BE2C (cell line): ENCODE measurements at regions not wholly inside any gene's neighbourhood (a gene's known extent, or its start where the extent isn't known, plus 50 kb on each side); places are given as distances from the start of the nearest gene placed in this dataset.

Source experiments
- DNase-seq: peaks from one replicate; pipeline ENCODE4 v3.0.0-alpha.2; 2020
- H3K27me3 ChIP-seq: fragments of 250-450 bp; sonication (Bioruptor Pico); 2 replicates; pipeline ENCODE4 v1.5.1; 2020; ENCODE audit warnings: mild to moderate bottlenecking
- H3K36me3 ChIP-seq: fragments of 250-450 bp; sonication (Bioruptor Pico); 2 replicates; pipeline ENCODE4 v1.5.1; 2020; ENCODE audit warnings: mild to moderate bottlenecking
- H3K4me1 ChIP-seq: fragments of 250-450 bp; sonication (Bioruptor Pico); 2 replicates; pipeline ENCODE4 v1.5.1; 2020
- H3K4me3 ChIP-seq: 2 replicates; pipeline ENCODE4 v1.5.1; 2011; ENCODE audit warnings: low read depth, low read length
- H3K9me3 ChIP-seq: fragments of 250-450 bp; sonication (Bioruptor Pico); 2 replicates; pipeline ENCODE4 v1.5.1; 2020
- TF ChIP-seq, protein P1 (sequence below): IDR thresholded peaks from 2 replicates; pipeline ENCODE4 v1.5.1; 2012; ENCODE audit warnings: mild to moderate bottlenecking, low read depth, low read length

DNA sequence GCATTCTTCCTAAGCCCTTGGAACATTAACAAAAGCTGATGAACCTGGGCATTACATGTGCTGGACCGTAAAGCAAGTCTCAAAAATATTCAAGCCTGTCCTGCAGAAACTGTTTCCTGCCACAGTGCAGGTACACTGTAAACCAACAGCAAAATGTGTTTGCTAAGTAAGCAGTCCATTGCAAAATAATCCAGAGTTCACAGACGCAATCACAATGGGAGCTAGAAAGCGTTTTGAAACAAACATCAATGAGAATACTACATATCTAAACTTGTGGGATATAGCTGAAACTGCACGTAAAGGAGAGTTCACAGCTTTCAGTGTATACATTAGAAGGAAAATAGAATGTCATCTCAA, 61.6 kb downstream of the RGS12 start:
- H3K4me1 ChIP-seq, result no peaks in the 10 kb centered on the region
- H3K9me3 ChIP-seq, result no peaks in the 10 kb centered on the region
- DNase-seq, result no peak
- H3K27me3 ChIP-seq, result no peaks in the 10 kb centered on the region
- H3K36me3 ChIP-seq, result no peaks in the 10 kb centered on the region
- H3K4me3 ChIP-seq, result no peak overlapping the region
- TF ChIP-seq, protein P1, sequence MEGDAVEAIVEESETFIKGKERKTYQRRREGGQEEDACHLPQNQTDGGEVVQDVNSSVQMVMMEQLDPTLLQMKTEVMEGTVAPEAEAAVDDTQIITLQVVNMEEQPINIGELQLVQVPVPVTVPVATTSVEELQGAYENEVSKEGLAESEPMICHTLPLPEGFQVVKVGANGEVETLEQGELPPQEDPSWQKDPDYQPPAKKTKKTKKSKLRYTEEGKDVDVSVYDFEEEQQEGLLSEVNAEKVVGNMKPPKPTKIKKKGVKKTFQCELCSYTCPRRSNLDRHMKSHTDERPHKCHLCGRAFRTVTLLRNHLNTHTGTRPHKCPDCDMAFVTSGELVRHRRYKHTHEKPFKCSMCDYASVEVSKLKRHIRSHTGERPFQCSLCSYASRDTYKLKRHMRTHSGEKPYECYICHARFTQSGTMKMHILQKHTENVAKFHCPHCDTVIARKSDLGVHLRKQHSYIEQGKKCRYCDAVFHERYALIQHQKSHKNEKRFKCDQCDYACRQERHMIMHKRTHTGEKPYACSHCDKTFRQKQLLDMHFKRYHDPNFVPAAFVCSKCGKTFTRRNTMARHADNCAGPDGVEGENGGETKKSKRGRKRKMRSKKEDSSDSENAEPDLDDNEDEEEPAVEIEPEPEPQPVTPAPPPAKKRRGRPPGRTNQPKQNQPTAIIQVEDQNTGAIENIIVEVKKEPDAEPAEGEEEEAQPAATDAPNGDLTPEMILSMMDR, result no peak

DNA sequence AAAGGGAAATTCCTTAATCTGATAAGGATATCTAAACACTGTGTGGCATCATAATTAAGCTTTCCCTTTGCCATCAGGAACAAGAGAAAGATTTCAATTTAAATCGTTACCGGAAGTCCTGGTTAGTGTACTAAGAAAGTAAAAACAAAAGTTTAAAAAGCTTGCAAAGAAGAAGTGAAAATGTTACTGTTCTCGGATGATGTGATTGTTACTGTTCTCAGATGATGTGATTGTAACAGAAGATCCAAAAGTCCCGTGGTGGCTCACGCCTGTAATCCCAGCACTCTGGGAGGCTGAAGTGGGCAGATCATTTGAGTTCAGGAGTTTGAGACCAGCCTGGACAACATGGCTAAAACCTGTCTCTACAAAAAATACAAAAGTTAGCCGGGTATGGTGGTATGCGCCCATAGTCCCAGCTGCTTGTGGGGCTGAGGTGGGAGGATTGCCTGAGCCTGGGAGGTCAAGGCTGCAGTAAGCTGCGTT, 62.5 kb downstream of the RGS12 start:
- no peaks in the 10 kb centered on the region for H3K4me1 ChIP-seq
- no peak overlapping the region for H3K4me3 ChIP-seq
- no peaks in the 10 kb centered on the region for H3K9me3 ChIP-seq

DNA sequence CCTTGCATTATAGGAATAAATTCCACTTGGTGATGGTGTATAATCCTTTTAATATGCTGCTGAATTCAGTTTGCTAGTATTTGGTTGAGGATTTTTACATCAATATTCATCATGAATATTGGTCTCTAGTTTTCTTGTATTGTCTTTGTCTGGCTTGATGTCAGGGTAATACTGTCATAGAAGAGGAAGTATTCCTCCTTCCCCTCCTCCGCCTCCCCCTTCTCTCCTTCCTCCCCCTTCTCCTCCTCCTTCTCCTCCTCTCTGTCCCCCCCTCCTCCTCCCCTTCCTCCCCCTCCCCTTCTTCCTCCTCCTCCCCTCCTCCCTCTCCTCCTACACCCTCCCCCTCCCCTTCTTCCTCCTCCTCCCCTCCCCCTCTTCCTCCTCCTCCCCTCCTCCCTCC, 65.8 kb downstream of the RGS12 start:
- Histone ChIP-seq H3K4me1 (no peaks in the 10 kb centered on the region), H3K9me3 (no peaks in the 10 kb centered on the region), H3K36me3 (no peaks in the 10 kb centered on the region), H3K27me3 (no peaks in the 10 kb centered on the region), H3K4me3 (no peak overlapping the region)
- no peak for DNase-seq
- TF ChIP-seq, protein P1, result no peak

More for the DNA sequence above, 62.5 kb downstream of the RGS12 start:
- H3K27me3 ChIP-seq, result no peaks in the 10 kb centered on the region
- no peak for DNase-seq
- no peaks in the 10 kb centered on the region for H3K36me3 ChIP-seq
- TF ChIP-seq, protein P1, result no peak

DNA sequence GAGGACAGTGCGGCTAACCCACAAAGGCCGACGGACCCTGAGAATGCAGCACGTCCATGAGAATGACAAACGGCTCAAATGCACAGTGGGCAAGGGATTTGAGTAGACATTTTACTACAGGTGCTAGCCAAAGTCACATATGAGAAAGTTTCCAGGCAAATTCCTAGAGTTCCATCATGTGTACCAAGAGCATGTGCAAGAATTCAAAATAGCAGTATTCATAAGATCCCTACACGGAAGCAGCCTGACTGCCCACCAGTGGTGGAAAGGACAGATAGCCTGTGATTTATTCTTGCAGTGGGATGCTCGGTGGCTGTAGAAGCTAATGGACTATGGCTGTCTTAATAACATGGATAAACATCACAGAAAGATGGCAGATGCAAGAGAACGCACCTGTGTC, 68.0 kb downstream of the RGS12 start:
- H3K9me3 ChIP-seq, result no peaks in the 10 kb centered on the region
- no peak overlapping the region for H3K4me3 ChIP-seq
- H3K4me1 ChIP-seq, result no peaks in the 10 kb centered on the region
- H3K27me3 ChIP-seq, result no peaks in the 10 kb centered on the region
- no peaks in the 10 kb centered on the region for H3K36me3 ChIP-seq
- TF ChIP-seq, protein P1, result no peak
- DNase-seq, result no peak

DNA sequence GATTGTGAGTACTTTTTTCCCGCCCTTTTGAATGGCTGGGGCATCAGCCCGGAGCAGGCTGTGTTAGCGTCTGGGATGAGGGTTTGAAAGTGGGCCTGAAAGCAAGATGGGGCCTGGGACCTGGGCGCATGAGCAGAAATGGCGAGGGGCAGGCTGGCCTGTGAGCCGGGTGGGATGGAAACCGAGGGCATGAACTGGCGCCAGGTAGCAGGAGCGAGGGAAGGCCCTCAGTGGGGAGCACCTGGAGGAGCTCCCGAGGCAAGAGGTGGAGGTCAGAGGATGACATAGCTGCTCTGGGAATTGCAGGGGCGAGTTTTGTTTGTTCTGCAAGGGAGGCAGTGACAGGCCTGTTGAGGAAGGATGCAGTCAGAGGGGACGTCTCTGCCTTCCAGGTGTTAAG, 68.6 kb downstream of the RGS12 start:
- no peak overlapping the region for H3K4me3 ChIP-seq
- H3K36me3 ChIP-seq, result no peaks in the 10 kb centered on the region
- H3K27me3 ChIP-seq, result no peaks in the 10 kb centered on the region
- no peaks in the 10 kb centered on the region for H3K9me3 ChIP-seq
- TF ChIP-seq, protein P1, result no peak
- H3K4me1 ChIP-seq, result no peaks in the 10 kb centered on the region
- DNase-seq, result no peak

DNA sequence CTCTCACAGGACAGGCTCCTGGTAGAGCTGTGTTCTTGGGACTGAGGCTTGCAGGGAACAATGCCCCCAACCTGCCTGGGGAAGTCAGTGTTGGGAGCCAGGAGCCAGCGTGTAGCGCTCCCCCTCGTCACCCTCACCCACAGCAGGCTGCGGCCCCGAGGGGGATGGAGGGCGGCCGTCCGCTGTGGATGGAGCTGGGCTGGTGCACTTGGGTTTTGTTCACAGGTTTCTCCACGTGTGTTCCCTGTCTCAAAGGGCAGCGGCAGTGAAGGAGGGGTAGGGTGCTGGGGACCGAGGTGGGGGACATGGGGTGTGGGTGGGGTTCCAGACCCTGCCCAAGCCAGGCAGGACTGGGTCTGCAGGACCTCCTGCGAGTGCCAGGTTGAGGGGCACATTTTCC, 69.1 kb downstream of the RGS12 start:
- no peaks in the 10 kb centered on the region for H3K36me3 ChIP-seq
- no peak overlapping the region for H3K4me3 ChIP-seq
- no peaks in the 10 kb centered on the region for H3K27me3 ChIP-seq
- H3K4me1 ChIP-seq, result no peaks in the 10 kb centered on the region
- H3K9me3 ChIP-seq, result no peaks in the 10 kb centered on the region
- DNase-seq, result no peak
- TF ChIP-seq, protein P1, result no peak
